Heart left ventricle (tissue), 16 donors: ENCODE measurements at regions not wholly inside any gene's neighbourhood (a gene's known extent, or its start where the extent isn't known, plus 50 kb on each side); places are given as distances from the start of the nearest gene placed in this dataset.

Source experiments
- ATAC-seq, 4 donors: fragments of 200-7000 bp; cut with Tn5 transposase; one replicate each; pipeline ENCODE4 v1.9.1; 2020 to 2022; ENCODE audit warnings: moderate library complexity in 4 of 4, mild to moderate bottlenecking in 3 of 4, moderate number of reproducible peaks in 1 of 4
- DNase-seq, 5 donors: peaks; one replicate each; pipeline ENCODE4 v3.0.0-alpha.2; 2020
- H3K27ac ChIP-seq, 12 donors: fragments of 200-600 bp; sonication (generic) in 4 of 12; one replicate each; pipeline versions ENCODE4 v1.5.0 to v1.8.0; 2016 to 2022; ENCODE audit warnings: mild to moderate bottlenecking in 2 of 12
- H3K27me3 ChIP-seq, 9 donors: fragments of 200-600 bp; sonication (generic) in 2 of 9; one replicate each; pipeline versions ENCODE4 v1.5.1 to v1.8.0; 2016 to 2022; ENCODE audit warnings: mild to moderate bottlenecking in 3 of 9
- H3K36me3 ChIP-seq, 9 donors: fragments of 200-600 bp; sonication (generic) in 2 of 9; one replicate each; pipeline versions ENCODE4 v1.5.0 to v1.8.0; 2018 to 2022; ENCODE audit warnings: mild to moderate bottlenecking in 2 of 9
- H3K4me1 ChIP-seq, 12 donors: fragments of 200-600 bp; sonication (generic) in 4 of 12; one replicate each; pipeline versions ENCODE4 v1.5.0 to v1.8.0; 2016 to 2022; ENCODE audit warnings: mild to moderate bottlenecking in 3 of 12
- H3K4me3 ChIP-seq, 12 donors: fragments of 200-600 bp; sonication (generic) in 4 of 12; one replicate each; pipeline versions ENCODE4 v1.5.0 to v1.8.0; 2017 to 2022; ENCODE audit warnings: mild to moderate bottlenecking in 9 of 12, moderate library complexity in 4 of 12
- H3K9me3 ChIP-seq, 12 donors: fragments of 200-600 bp; sonication (generic) in 4 of 12; one replicate each; pipeline versions ENCODE4 v1.5.0 to v1.8.0; 2016 to 2022; ENCODE audit warnings: mild to moderate bottlenecking in 1 of 12
- POLR2A ChIP-seq, 2 donors: fragments of 450-650 bp; IDR thresholded peaks; one replicate each; pipeline ENCODE4 v1.6.1; 2017; ENCODE audit warnings: antibody characterized with exemption in 2 of 2, mild to moderate bottlenecking in 2 of 2, moderate library complexity in 2 of 2
- WGBS, 4 donors: extraction: QIAGEN DNeasy Blood & Tissue Kit in 2 of 4; methylation state at CpG; one replicate each; pipeline versions ENCODE4 v1.1.5 to v1.1.7; 2013 to 2018; 5-methylcytosine and 5-hydroxymethylcytosine counted together
- intact Hi-C, 10 donors: fragments of 100-400 bp; cut with DNase I; formaldehyde crosslinking; loops; one replicate each; pipeline versions ENCODE4 v1.11.1 to v1.14.2; 2022
- TF ChIP-seq, protein P1 (sequence below), 12 donors: fragments of 200-600 bp; sonication (generic) in 4 of 12; IDR thresholded peaks; one replicate each; pipeline versions ENCODE4 v1.5.0 to v1.8.0; 2018 to 2022; ENCODE audit warnings: antibody characterized with exemption in 12 of 12, mild to moderate bottlenecking in 5 of 12
- donor health status: ischemic (EF 13 %, LVEDD 7.1; RV severe dilation, severe dysfunction).
- donor health status: healthy with polysubstance abuse.
- donor health status: DM: no; HTN: yes; CAD: no.
- donor health status: DM: no; HTN: no; CAD: no.
- donor health status: ischemic (EF 25% LVEDD 6.9; RV normal size, moderate dysfunction).
- donor health status: ischemic (EF 25% LVEDD 5.7; RV mildly dilated, moderate dysfunction).
- donor health status: healthy.
- donor health status: DM: yes; HTN: yes; CAD: no.
- donor health status: ischemic (EF 35%, LVEDD 5.7; RV mildly dilated, moderate dysfunction).
- donor health status: nonischemic (EF 11% LVEDD 7.7; RV severe dilation, severe dysfunction).
- donor health status: DM: yes; HTN: yes; CAD: no.
- donor health status: PGD.
- donor health status: ischemic (EF 29% LVEDD 5.4; RV normal size, mild dysfunction).
- donor health status: nonischemic (EF 23%, LVEDD 6.1; RV moderate dilation, normal function).

- H3K27me3 ChIP-seq = no peaks in the 10 kb centered on the region
- H3K27ac ChIP-seq = peak overlapping the region; percentile 80 to 96 (median 88)
- peaks cover 0 to 10% (median 0%) of the 10 kb centered on the region in 12 donors for H3K9me3 ChIP-seq
- WGBS, 4 donors = 4 to 42% (median 17%) methylated on average over 3 of the region's 3 CpGs
- peak overlapping the region; percentile 12 to 64 (median 52) for H3K4me3 ChIP-seq
- DNase-seq (peak in 4 of 5 donors; percentile 32 to 52 (median 36)), ATAC-seq (peak; percentile 48 to 83 (median 70))
- peaks cover 0 to 34% (median 14%) of the 10 kb centered on the region in 12 donors for H3K4me1 ChIP-seq
- TF ChIP-seq POLR2A (IDR thresholded peaks at IDR 0.05) = peak in 1 of 2 donors; percentile 19
- TF ChIP-seq, protein P1, sequence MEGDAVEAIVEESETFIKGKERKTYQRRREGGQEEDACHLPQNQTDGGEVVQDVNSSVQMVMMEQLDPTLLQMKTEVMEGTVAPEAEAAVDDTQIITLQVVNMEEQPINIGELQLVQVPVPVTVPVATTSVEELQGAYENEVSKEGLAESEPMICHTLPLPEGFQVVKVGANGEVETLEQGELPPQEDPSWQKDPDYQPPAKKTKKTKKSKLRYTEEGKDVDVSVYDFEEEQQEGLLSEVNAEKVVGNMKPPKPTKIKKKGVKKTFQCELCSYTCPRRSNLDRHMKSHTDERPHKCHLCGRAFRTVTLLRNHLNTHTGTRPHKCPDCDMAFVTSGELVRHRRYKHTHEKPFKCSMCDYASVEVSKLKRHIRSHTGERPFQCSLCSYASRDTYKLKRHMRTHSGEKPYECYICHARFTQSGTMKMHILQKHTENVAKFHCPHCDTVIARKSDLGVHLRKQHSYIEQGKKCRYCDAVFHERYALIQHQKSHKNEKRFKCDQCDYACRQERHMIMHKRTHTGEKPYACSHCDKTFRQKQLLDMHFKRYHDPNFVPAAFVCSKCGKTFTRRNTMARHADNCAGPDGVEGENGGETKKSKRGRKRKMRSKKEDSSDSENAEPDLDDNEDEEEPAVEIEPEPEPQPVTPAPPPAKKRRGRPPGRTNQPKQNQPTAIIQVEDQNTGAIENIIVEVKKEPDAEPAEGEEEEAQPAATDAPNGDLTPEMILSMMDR (IDR thresholded peaks at IDR 0.05) = no peak
- peaks cover 0 to 11% (median 0%) of the 10 kb centered on the region in 9 donors for H3K36me3 ChIP-seq
- intact Hi-C loops = loop anchor here in 4 of 10 donors (5.0 to 10.0 kb wide), 4 partner anchors 40 to 55 kb away; no protein-coding TSS in a partner anchor
These were observed 142.3 kb upstream of the CARMIL1 start for GRCh38 chr6:25136854-25137253.

DNA sequence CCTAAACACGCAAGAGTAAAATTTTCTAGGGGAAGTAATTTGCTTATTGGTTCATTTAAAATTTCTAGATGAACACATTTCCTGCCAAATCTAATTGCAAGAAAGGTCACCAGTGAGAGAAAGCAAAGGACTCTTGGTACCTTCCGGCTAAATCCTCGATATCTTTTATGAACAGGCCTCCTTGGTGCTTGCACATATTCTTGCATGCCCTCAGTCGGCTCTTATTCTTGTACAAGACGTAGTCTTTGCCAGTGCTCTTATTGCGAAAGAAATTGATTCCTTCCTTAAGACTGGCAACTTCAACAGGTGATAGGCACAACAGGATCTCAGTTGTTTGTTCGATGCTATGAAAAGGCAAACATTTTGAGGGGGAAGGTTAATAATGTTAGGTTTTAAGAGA lies 141.7 kb upstream of the CARMIL1 start:
- Histone ChIP-seq H3K27ac (peak overlapping the region; percentile 78 to 96 (median 88)), H3K9me3 (peaks cover 0 to 10% (median 0%) of the 10 kb centered on the region in 12 donors), H3K36me3 (peaks cover 0 to 11% (median 0%) of the 10 kb centered on the region in 9 donors), H3K4me1 (peaks cover 0 to 29% (median 13%) of the 10 kb centered on the region in 12 donors), H3K27me3 (no peaks in the 10 kb centered on the region), H3K4me3 (peak overlapping the region; percentile 16 to 64 (median 52))
- DNase-seq (no peak), ATAC-seq (peak in 2 of 4 donors; percentile 19 to 32)
- intact Hi-C loops = loop anchor here in 4 of 10 donors (5.0 to 10.0 kb wide), 4 partner anchors 40 to 55 kb away; no protein-coding TSS in a partner anchor
- no peak for TF ChIP-seq POLR2A (IDR thresholded peaks at IDR 0.05)
- TF ChIP-seq, protein P1 (IDR thresholded peaks at IDR 0.05) = no peak
- 39 to 56% (median 45%) methylated on average over 7 of the region's 7 CpGs for WGBS, 4 donors

DNA sequence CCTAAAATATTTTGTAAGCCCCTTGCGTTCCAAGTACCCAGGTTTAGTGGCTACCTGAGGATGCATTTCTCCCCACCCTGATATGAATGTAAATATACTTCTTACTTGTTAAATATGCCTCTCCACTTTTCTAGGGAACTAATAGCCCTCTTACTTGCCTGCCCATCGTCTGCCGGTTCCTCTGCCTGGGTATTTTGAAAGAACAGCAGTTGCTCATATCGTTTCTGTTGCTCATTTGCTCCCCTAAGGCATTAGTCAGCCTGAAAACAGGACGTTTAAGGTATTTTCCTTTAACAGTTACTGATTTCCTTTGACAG lies 141.3 kb upstream of the CARMIL1 start:
- TF ChIP-seq, protein P1 (IDR thresholded peaks at IDR 0.05) = no peak
- TF ChIP-seq POLR2A (IDR thresholded peaks at IDR 0.05) = no peak
- WGBS, 4 donors = 35 to 50% (median 38%) methylated on average over 5 of the region's 5 CpGs
- Histone ChIP-seq H3K9me3 (peaks cover 0 to 6% (median 0%) of the 10 kb centered on the region in 12 donors), H3K4me1 (peaks cover 0 to 29% (median 12%) of the 10 kb centered on the region in 12 donors), H3K27ac (peak overlapping the region; percentile 78 to 96 (median 88)), H3K27me3 (no peaks in the 10 kb centered on the region), H3K36me3 (peaks cover 0 to 11% (median 0%) of the 10 kb centered on the region in 9 donors), H3K4me3 (peak overlapping the region; percentile 16 to 64 (median 52))
- DNase-seq (peak in 1 of 5 donors; percentile 20), ATAC-seq (peak in 2 of 4 donors; percentile 4 to 17)
- intact Hi-C loops = loop anchor here in 5 of 10 donors (1.0 to 10.0 kb wide), 6 partner anchors 39 to 54 kb away; no protein-coding TSS in a partner anchor

DNA sequence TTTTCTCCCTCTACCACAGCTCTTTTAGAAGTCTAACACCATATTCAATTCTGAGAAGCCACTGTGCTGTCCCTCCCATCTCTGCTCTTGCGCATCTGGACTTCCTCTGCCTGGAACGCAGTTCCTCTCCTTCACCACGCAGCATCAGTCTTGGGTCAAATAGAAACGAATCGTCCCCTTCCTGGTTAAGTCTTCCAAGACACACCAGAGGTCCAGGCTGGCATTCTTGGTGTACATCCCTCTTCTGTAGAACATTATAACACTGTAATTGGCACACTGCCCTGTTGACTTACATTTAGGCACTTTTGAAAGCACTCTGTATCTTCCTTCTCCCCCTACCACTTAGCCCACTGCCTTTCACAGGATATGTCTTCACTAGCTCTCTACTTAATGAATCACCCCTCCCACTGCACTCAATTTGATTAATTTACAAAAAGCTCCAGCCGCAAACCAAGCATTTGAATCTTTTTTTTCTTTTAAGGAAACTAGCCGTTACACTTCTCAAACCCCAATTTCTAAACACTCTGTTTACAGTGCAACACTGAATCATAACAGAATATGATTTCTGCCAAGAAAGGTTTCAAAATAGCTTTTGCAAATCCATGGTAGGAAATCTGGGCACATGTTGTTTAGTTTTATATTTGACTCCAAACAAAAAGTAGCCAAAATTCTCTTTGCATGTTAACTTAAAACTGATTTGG lies 140.8 kb upstream of the CARMIL1 start:
- H3K27me3 ChIP-seq = no peaks in the 10 kb centered on the region
- H3K9me3 ChIP-seq = peaks cover 0 to 3% (median 0%) of the 10 kb centered on the region in 12 donors
- peaks cover 0 to 29% (median 12%) of the 10 kb centered on the region in 12 donors for H3K4me1 ChIP-seq
- DNase-seq = peak in 4 of 5 donors; percentile 63 to 77 (median 71)
- 28 to 37% (median 36%) methylated on average over 7 of the region's 7 CpGs for WGBS, 4 donors
- H3K4me3 ChIP-seq = peak overlapping the region; percentile 16 to 64 (median 52)
- H3K27ac ChIP-seq = peak overlapping the region; percentile 78 to 96 (median 88)
- TF ChIP-seq, protein P1 (IDR thresholded peaks at IDR 0.05) = peak in 4 of 12 donors; percentile 8 to 40 (median 26)
- TF ChIP-seq POLR2A (IDR thresholded peaks at IDR 0.05) = peak in 1 of 2 donors; percentile 67
- intact Hi-C loops = loop anchor here in 5 of 10 donors (1.0 to 10.0 kb wide), 6 partner anchors 39 to 54 kb away; no protein-coding TSS in a partner anchor
- H3K36me3 ChIP-seq = peaks cover 0 to 11% (median 0%) of the 10 kb centered on the region in 9 donors
- peak; percentile 74 to 95 (median 92) for ATAC-seq
